Esophagus squamous epithelium (tissue), 4 donors: ENCODE measurements at regions not wholly inside any gene's neighbourhood (a gene's known extent, or its start where the extent isn't known, plus 50 kb on each side); places are given as distances from the start of the nearest gene placed in this dataset.

Source experiments
- CTCF ChIP-seq, 6 experiments: fragments of 450-650 bp in 4 of 6; fragments of 200-600 bp in 2 of 6; sonication (generic) in 2 of 6; IDR thresholded peaks; one replicate each; pipeline ENCODE4 v1.5.1; 2016 to 2019; ENCODE audit warnings: antibody characterized with exemption in 6 of 6, mild to moderate bottlenecking in 4 of 6, moderate library complexity in 4 of 6
- POLR2A ChIP-seq, 4 donors: fragments of 450-650 bp; IDR thresholded peaks; one replicate each; pipeline ENCODE4 v1.6.1; 2017; ENCODE audit warnings: antibody characterized with exemption in 4 of 4, mild to moderate bottlenecking in 4 of 4, moderate library complexity in 3 of 4

GRCh38 chr4:126455865-126456264, 1141.1 kb downstream of the FAT4 start:
- no peak for TF ChIP-seq CTCF (IDR thresholded peaks at IDR 0.05)
- TF ChIP-seq POLR2A (IDR thresholded peaks at IDR 0.05) = no peak
